Gastrocnemius medialis (tissue), 4 donors: ENCODE measurements at regions not wholly inside any gene's neighbourhood (a gene's known extent, or its start where the extent isn't known, plus 50 kb on each side); places are given as distances from the start of the nearest gene placed in this dataset.

ENCODE experiments used
- CTCF ChIP-seq, 5 experiments: fragments of 450-650 bp in 3 of 5; fragments of 200-600 bp in 2 of 5; sonication (generic) in 2 of 5; IDR thresholded peaks in 4 of 5; conservative IDR thresholded peaks in 1 of 5; 1 replicate in 4 of 5; 2 replicates in 1 of 5; pipeline ENCODE4 v1.5.1; 2016 to 2019; ENCODE audit warnings: antibody characterized with exemption in 5 of 5, mild to moderate bottlenecking in 3 of 5, moderate library complexity in 3 of 5
- POLR2A ChIP-seq, 2 donors: fragments of 450-650 bp; IDR thresholded peaks; one replicate each; pipeline ENCODE4 v1.6.1; 2017; ENCODE audit warnings: antibody characterized with exemption in 2 of 2, mild to moderate bottlenecking in 2 of 2, moderate library complexity in 2 of 2

DNA sequence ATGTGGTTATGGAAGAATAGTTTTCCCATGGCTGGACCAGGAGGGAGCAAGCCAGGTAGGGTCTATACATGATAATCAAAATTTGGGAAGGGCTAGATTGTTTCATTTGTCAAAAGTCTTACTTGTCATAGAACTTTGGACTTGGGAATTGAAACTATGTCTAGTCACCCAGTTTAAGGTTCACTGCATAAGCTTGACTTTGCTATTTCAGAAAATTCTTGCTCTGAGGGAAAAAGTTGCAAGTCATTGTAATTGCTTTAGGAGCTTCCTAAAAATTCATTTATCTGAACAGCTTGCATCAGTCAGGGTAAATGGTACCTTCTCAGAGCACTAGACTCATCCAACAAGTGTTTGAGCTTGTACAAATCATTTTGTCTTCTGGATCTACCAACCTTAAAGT, 1194.7 kb downstream of the GALC start:
- TF ChIP-seq POLR2A (IDR thresholded peaks at IDR 0.05) = no peak
- TF ChIP-seq CTCF (IDR thresholded peaks at IDR 0.05 in 4 of 5, conservative IDR thresholded peaks at IDR 0.05 in 1 of 5) = no peak
